KG1 (cell line): ENCODE measurements at regions not wholly inside any gene's neighbourhood (a gene's known extent, or its start where the extent isn't known, plus 50 kb on each side); places are given as distances from the start of the nearest gene placed in this dataset.

Experiments
- DNase-seq: peaks from one replicate; lab custom pipeline; 2025; lab: John Stamatoyannopoulos, UW

GRCh38 chr1:193674292-193674944 is 488.0 kb upstream of the B3GALT2 start:
- no peak for DNase-seq

- DNase-seq, result no peak
Measured at GRCh38 chr1:193666485-193667083, 480.2 kb upstream of the B3GALT2 start.

GRCh38 chr1:193663965-193664364 is 477.6 kb upstream of the B3GALT2 start:
- no peak for DNase-seq

- DNase-seq, result no peak
Measured at GRCh38 chr1:193662030-193662429, 475.6 kb upstream of the B3GALT2 start.

- no peak for DNase-seq
Measured at GRCh38 chr1:193661385-193661784, 475.0 kb upstream of the B3GALT2 start.

- no peak for DNase-seq
Measured at GRCh38 chr1:193660428-193660827, 474.0 kb upstream of the B3GALT2 start.

DNA sequence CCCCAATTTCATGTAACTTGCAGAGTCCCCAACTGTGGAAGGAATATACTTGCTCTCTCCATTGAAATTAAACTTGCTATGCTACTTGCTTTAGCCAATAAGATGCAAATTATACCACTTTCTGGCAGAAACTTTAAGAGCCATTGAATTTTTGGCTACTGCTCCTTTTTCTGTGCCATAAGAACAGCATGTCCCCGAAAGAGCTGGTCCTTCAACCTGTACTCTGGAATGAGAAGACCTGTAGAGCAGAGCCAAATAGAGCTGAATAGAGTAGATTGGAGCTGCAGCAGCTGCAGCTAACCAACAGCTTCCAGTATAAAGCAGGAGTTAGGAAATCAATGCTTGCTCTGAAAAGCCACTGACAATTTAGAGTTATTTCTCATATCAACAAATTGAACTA is 472.3 kb upstream of the B3GALT2 start:
- no peak for DNase-seq

DNA sequence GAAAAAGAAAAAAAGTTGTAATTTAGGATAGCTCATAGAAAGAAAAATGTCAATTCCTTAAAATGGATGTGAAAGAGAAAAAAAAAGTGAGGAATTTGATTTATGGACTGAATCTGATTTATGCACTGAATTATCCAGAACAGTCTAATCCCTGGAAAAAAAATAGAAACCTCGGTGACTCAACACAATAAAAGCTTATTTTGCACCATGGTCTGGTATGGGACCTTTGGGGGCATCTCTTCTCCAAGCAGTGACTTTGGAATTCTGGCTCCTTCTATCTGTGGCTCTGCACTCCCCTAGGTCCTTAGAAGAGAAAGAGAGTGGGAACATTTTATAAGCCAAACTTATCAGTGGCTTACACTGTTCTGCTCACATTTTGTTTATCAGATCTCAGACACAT is 471.7 kb upstream of the B3GALT2 start:
- DNase-seq, result no peak

GRCh38 chr1:193657552-193657951 is 471.1 kb upstream of the B3GALT2 start:
- DNase-seq, result no peak

GRCh38 chr1:193656841-193657240 is 470.4 kb upstream of the B3GALT2 start:
- DNase-seq, result no peak

DNA sequence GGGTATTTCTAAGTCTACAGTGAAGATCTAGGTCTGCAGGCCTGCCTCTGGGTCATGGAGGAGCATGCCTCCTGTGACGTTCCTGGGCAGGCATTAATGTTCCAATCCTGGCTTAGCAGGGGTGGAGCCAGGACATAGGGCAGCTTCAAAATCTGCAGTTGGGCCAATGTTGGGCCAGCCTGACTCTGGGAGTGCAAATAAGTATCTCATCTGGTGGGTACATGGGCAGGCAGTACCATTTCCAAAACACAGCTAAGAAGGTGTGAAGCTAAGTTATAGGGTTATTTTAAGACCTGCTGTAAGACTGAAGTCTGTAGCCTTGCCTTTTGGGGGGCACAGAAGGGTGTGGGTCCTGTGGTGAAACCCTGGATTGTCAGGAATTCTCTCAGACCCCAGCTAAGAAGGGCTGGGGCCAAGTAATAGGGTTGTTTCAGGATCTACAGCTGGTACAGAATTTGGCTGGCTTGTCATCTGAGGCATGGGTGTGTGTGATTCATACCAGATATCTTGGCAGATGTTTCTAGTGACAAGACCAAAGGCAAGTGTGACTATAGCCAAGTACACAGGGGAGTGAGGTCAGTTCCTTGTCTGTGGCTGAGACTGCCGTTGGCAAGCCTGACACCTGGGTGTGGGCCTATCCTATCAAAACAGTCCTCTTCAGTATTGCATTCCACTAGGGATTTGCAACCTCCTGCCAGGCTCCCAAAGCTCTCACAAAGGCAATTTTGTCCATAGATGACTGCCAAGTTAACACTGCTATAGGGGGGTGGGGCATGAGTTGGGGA is 468.7 kb upstream of the B3GALT2 start:
- DNase-seq, result no peak

DNA sequence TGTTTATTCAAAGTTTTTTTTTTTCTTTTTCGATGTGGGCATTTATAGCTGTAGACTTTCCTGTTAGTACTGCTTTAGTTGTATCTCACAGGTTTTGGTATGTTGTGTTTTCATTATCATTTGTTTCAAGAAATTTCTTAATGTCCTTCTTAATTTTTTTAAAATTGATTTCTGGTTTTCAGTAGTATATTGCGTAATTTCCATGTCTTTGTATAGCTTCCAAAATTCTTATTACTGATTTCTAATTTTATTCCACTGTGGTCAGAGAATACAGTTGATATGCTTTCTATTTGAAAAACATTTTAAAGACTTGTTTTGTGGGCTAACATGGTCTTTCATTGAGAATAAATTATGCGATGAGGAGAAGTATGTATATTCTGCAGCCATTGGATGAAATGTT is 463.2 kb upstream of the B3GALT2 start:
- DNase-seq, result no peak

GRCh38 chr1:193634876-193635275 is 448.5 kb upstream of the B3GALT2 start:
- no peak for DNase-seq

GRCh38 chr1:193634470-193634869 is 448.1 kb upstream of the B3GALT2 start:
- DNase-seq, result no peak

DNA sequence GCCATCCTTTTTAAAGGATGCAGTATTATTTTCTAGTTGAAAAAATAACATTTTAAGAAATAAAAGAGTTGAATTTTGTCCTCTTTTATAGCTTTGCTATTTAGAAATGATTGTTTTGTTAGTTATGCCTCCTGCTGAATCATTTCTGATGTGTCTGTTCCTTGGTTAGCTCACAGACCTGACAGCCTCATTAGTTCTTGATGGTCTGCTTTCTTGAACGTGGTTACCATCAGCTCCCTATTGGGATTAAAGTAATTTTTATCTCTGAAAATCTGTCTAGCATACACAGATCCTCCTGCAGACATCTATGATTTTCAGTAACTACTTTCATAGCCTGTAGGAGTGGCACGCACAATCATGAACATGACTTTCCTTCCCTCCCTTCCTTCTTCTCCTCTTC is 447.6 kb upstream of the B3GALT2 start:
- DNase-seq, result no peak

DNA sequence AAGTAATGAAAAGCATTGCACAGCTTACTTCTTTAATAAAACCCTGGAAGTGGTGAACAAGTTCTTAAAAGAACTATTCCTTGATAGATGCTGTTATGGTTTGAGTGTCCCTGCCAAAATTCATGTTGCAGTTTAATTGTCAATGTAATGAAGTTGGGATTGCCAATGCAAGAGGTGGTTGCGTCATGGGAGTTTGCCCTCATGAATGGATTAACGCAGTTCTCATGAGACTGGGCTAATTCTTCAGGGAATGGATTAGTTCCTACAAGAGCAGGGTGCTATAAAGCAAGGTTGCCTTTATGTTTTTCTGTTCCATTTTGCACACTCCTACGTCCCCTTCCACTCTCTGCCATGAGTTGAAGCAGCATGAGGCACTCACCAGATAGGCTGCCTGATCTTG is 446.7 kb upstream of the B3GALT2 start:
- DNase-seq, result no peak

- DNase-seq, result no peak
Measured at GRCh38 chr1:193631306-193631705, 444.9 kb upstream of the B3GALT2 start.

- no peak for DNase-seq
Measured at GRCh38 chr1:193629875-193630274, 443.5 kb upstream of the B3GALT2 start.

GRCh38 chr1:193626695-193627094 is 440.3 kb upstream of the B3GALT2 start:
- no peak for DNase-seq

GRCh38 chr1:193625255-193625654 is 438.8 kb upstream of the B3GALT2 start:
- DNase-seq, result no peak

GRCh38 chr1:193619911-193620310 is 433.5 kb upstream of the B3GALT2 start:
- DNase-seq, result no peak

DNA sequence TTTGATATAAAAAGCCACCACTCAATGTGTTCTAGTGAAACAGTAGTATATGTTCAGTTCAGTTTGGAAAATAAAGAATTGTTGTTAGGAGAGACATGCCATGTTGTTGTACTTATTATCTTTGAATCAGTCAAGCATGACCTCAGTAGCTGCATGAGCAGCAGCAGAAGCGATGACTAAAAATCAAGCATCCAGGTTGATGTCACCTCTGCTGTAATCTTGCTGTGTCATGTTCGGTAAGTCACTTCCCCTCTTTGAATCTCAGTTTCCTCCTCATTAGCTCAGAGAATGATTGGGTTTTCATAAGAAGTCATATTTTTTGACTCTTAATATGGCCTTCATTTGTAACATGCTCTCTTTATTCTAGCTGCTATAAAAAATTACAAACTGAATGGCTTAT is 428.4 kb upstream of the B3GALT2 start:
- no peak for DNase-seq

GRCh38 chr1:193614275-193614674 is 427.9 kb upstream of the B3GALT2 start:
- no peak for DNase-seq
